Spleen (tissue), 11 donors: ENCODE measurements at regions not wholly inside any gene's neighbourhood (a gene's known extent, or its start where the extent isn't known, plus 50 kb on each side); places are given as distances from the start of the nearest gene placed in this dataset.

ENCODE experiments used
- DNase-seq: peaks from one replicate; pipeline ENCODE4 v3.0.0-alpha.2; 2020
- H3K27ac ChIP-seq, 8 donors: fragments of 200-600 bp; sonication (generic) in 7 of 8; 1 replicate in 4 of 8; 2 replicates in 4 of 8; pipeline versions ENCODE4 v1.5.0 to v1.8.0; 2016 to 2021; ENCODE audit warnings: inconsistent platforms in 4 of 8, mild to moderate bottlenecking in 4 of 8, moderate library complexity in 1 of 8
- H3K27me3 ChIP-seq, 7 donors: fragments of 200-600 bp; sonication (generic) in 6 of 7; replicated peaks in 1 of 7; 1 replicate in 4 of 7; 2 replicates in 3 of 7; pipeline versions ENCODE4 v1.5.0 to v1.8.0; 2016 to 2021; ENCODE audit warnings: inconsistent platforms in 3 of 7, mild to moderate bottlenecking in 1 of 7
- H3K36me3 ChIP-seq, 6 donors: fragments of 200-600 bp; sonication (generic) in 5 of 6; 1 replicate in 4 of 6; 2 replicates in 2 of 6; pipeline versions ENCODE4 v1.5.0 to v1.8.0; 2016 to 2021; ENCODE audit warnings: inconsistent platforms in 2 of 6
- H3K4me1 ChIP-seq, 6 donors: fragments of 200-600 bp; sonication (generic) in 5 of 6; 1 replicate in 3 of 6; 2 replicates in 3 of 6; pipeline versions ENCODE4 v1.5.0 to v1.8.0; 2016 to 2021; ENCODE audit warnings: inconsistent platforms in 3 of 6
- H3K4me3 ChIP-seq, 8 donors: fragments of 200-600 bp; sonication (generic) in 7 of 8; 1 replicate in 4 of 8; 2 replicates in 4 of 8; pipeline versions ENCODE4 v1.5.0 to v1.8.0; 2016 to 2021; ENCODE audit warnings: inconsistent platforms in 4 of 8, mild to moderate bottlenecking in 4 of 8, moderate library complexity in 2 of 8
- H3K9me3 ChIP-seq, 8 donors: fragments of 200-600 bp; sonication (generic) in 7 of 8; 1 replicate in 4 of 8; 2 replicates in 4 of 8; pipeline versions ENCODE4 v1.5.0 to v1.8.0; 2016 to 2021; ENCODE audit warnings: inconsistent platforms in 4 of 8
- POLR2A ChIP-seq, 3 donors: fragments of 450-650 bp; IDR thresholded peaks; one replicate each; pipeline ENCODE4 v1.5.1; 2017; ENCODE audit warnings: antibody characterized with exemption in 3 of 3, mild to moderate bottlenecking in 1 of 3
- POLR2AphosphoS5 ChIP-seq, 3 donors: sonication (generic); formaldehyde crosslinking; IDR thresholded peaks; one replicate each; pipeline ENCODE4 v1.5.1; 2017; ENCODE audit warnings: antibody characterized with exemption in 3 of 3
- WGBS, 5 donors: extraction: QIAGEN DNeasy Blood & Tissue Kit in 3 of 5; methylation state at CpG; one replicate each; pipeline versions ENCODE4 v1.1.5 to v1.1.7; 2013 to 2018; 5-methylcytosine and 5-hydroxymethylcytosine counted together
- intact Hi-C: fragments of 100-400 bp; cut with DNase I; formaldehyde crosslinking; loops from one replicate; pipeline ENCODE4 v1.15.0; 2023; ENCODE audit warnings: low total_unique reads
- TF ChIP-seq, protein P1 (sequence below), 11 experiments: fragments of 200-600 bp in 7 of 11; fragments of 450-650 bp in 4 of 11; sonication (generic) in 4 of 11; IDR thresholded peaks in 8 of 11; conservative IDR thresholded peaks in 3 of 11; 1 replicate in 7 of 11; 2 replicates in 4 of 11; pipeline versions ENCODE4 v1.4.0 to v1.8.0; 2016 to 2021; ENCODE audit warnings: antibody characterized with exemption in 11 of 11, inconsistent platforms in 4 of 11, mild to moderate bottlenecking in 1 of 11
- donor health status: healthy with polysubstance abuse.
- donor health status: DM: no; HTN: no; CAD: no; lungs with moderate emphysema.
- donor health status: DM: no; HTN: no; CAD: no.
- donor health status: Bipolar disorder and iron deficiency.
- donor health status: healthy.
- donor health status: DM: no; HTN: no; CAD: no.
- donor health status: DM: yes; HTN: yes; CAD: no.

DNA sequence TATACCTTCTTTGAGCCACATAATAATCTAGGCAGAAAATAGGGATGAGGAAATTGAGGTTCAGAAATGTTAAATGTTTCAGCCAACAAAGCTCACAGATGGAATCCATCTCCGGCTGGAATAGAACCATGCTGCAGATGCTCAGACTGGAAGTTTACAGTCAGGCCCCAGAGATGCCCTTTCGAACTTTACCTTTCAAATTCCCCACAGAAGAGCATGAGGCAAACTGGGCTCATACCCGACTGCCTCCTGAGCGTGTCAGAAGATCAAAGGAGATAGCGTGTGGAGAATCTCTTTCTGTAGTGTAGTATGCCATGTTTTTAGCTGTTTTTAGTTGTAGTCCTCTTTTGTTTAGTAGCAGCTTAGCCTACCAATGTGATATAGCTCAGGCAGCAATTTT, 72.0 kb upstream of the DAP start:
- TF ChIP-seq POLR2AphosphoS5 (IDR thresholded peaks at IDR 0.05) (no peak), POLR2A (IDR thresholded peaks at IDR 0.05) (no peak)
- TF ChIP-seq, protein P1, sequence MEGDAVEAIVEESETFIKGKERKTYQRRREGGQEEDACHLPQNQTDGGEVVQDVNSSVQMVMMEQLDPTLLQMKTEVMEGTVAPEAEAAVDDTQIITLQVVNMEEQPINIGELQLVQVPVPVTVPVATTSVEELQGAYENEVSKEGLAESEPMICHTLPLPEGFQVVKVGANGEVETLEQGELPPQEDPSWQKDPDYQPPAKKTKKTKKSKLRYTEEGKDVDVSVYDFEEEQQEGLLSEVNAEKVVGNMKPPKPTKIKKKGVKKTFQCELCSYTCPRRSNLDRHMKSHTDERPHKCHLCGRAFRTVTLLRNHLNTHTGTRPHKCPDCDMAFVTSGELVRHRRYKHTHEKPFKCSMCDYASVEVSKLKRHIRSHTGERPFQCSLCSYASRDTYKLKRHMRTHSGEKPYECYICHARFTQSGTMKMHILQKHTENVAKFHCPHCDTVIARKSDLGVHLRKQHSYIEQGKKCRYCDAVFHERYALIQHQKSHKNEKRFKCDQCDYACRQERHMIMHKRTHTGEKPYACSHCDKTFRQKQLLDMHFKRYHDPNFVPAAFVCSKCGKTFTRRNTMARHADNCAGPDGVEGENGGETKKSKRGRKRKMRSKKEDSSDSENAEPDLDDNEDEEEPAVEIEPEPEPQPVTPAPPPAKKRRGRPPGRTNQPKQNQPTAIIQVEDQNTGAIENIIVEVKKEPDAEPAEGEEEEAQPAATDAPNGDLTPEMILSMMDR (IDR thresholded peaks at IDR 0.05 in 8 of 11, conservative IDR thresholded peaks at IDR 0.05 in 3 of 11) = no peak
- H3K27me3 ChIP-seq = no peaks in the 10 kb centered on the region
- H3K4me3 ChIP-seq = no peak overlapping the region
- no peaks in the 10 kb centered on the region for H3K36me3 ChIP-seq
- WGBS, 5 donors = 53 to 88% (median 83%) methylated on average over 5 of the region's 5 CpGs
- H3K27ac ChIP-seq = no peak overlapping the region
- no peak for DNase-seq
- no peaks in the 10 kb centered on the region for H3K9me3 ChIP-seq
- H3K4me1 ChIP-seq = no peaks in the 10 kb centered on the region
- intact Hi-C loops = no loop called here

DNA sequence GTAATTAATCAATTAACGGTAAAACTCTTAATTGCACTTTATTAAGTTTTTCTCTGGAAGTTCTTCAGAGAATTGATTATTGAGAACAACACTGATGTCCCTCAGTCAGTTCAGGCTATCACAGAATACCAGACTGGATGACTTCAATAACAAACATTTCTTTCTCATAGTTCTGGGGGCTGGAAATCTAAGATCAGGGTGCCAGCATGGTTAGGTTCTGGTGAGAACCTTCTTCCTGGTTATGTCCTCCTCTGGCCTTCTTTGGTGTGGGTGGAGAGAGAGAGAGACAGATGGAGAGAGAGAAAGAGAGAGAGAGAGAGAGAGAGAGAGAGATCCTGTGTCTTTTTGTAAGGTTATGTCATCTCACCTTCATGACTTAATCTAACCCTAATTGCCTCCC, 71.4 kb upstream of the DAP start:
- TF ChIP-seq POLR2AphosphoS5 (IDR thresholded peaks at IDR 0.05) (no peak), POLR2A (IDR thresholded peaks at IDR 0.05) (no peak)
- TF ChIP-seq, protein P1 (IDR thresholded peaks at IDR 0.05 in 8 of 11, conservative IDR thresholded peaks at IDR 0.05 in 3 of 11) = no peak
- Histone ChIP-seq H3K36me3 (no peaks in the 10 kb centered on the region), H3K4me3 (no peak overlapping the region), H3K27ac (no peak overlapping the region), H3K4me1 (no peaks in the 10 kb centered on the region), H3K9me3 (no peaks in the 10 kb centered on the region), H3K27me3 (no peaks in the 10 kb centered on the region)
- no peak for DNase-seq
- 92 to 100% (median 98%) methylated on average over 1 of the region's 1 CpG for WGBS, 5 donors
- intact Hi-C loops = no loop called here

DNA sequence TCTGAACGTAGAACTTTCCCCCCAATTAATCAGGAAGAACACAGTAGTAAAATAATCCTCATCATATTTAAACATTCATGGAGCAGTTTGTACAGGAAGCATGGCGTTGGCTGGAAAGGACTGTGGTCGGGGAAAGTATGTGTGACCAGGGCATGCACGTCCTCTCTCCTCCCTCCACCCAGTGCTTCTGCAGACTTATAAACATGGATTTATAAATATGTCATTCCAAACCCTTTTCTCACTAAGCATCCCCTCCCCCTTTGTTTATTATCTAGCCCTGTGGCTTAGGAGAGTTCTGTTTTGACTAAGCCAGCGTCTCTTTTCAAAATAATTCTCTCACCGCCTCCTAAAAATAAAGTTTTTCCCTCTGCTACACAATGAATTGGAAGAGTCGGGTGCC, 70.4 kb upstream of the DAP start:
- 68 to 75% (median 70%) methylated on average over 7 of the region's 7 CpGs for WGBS, 5 donors
- no peak for DNase-seq
- TF ChIP-seq, protein P1 (IDR thresholded peaks at IDR 0.05 in 8 of 11, conservative IDR thresholded peaks at IDR 0.05 in 3 of 11) = no peak
- TF ChIP-seq POLR2A (IDR thresholded peaks at IDR 0.05) (no peak), POLR2AphosphoS5 (IDR thresholded peaks at IDR 0.05) (no peak)
- intact Hi-C loops = no loop called here
- no peak overlapping the region for H3K4me3 ChIP-seq
- H3K4me1 ChIP-seq = no peaks in the 10 kb centered on the region
- no peaks in the 10 kb centered on the region for H3K9me3 ChIP-seq
- no peaks in the 10 kb centered on the region for H3K36me3 ChIP-seq
- H3K27ac ChIP-seq = no peak overlapping the region
- no peaks in the 10 kb centered on the region for H3K27me3 ChIP-seq

DNA sequence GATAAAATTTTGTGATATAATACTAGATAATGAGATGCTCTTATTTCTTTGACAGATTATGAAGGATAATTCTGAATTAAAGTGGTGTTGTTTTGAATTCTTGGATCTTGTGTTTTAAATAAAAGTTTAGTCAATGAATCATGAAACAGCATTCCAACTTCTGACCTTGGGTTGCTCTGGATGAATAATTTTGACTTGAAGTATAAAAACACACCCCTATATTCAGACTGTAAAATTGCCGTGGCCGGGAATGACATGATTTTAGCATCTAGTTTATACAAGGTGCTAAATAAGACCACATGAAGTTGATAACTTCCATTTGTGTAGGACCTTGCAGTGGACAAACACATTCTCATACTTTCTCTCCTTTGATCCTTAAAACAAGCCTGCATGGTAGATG, 67.2 kb upstream of the DAP start:
- H3K4me1 ChIP-seq = no peaks in the 10 kb centered on the region
- no peak for DNase-seq
- intact Hi-C loops = no loop called here
- WGBS, 5 donors = 81 to 89% (median 87%) methylated on average over 2 of the region's 2 CpGs
- no peaks in the 10 kb centered on the region for H3K9me3 ChIP-seq
- H3K27me3 ChIP-seq = peaks cover 0 to 12% (median 0%) of the 10 kb centered on the region in 7 donors
- H3K36me3 ChIP-seq = no peaks in the 10 kb centered on the region
- H3K27ac ChIP-seq = no peak overlapping the region
- no peak overlapping the region for H3K4me3 ChIP-seq
- no peak for TF ChIP-seq POLR2AphosphoS5 (IDR thresholded peaks at IDR 0.05)
- TF ChIP-seq, protein P1 (IDR thresholded peaks at IDR 0.05 in 8 of 11, conservative IDR thresholded peaks at IDR 0.05 in 3 of 11) = no peak
- TF ChIP-seq POLR2A (IDR thresholded peaks at IDR 0.05) = no peak
